H1 (cell line): ENCODE measurements at regions not wholly inside any gene's neighbourhood (a gene's known extent, or its start where the extent isn't known, plus 50 kb on each side); places are given as distances from the start of the nearest gene placed in this dataset.

Experiments used
- CTCF ChIA-PET: fragments of 300-600 bp; sonication (Branson Sonifier 250); formaldehyde crosslinking; loops from one replicate; lab custom pipeline; 2021; ENCODE audit not compliant: partially characterized antibody; lab: Charles Lee
- POLR2A ChIA-PET: fragments of 300-600 bp; sonication (Branson Sonifier 250); formaldehyde crosslinking; loops from one replicate; lab custom pipeline; 2021; ENCODE audit warnings: inconsistent platforms; ENCODE audit not compliant: partially characterized antibody; lab: Charles Lee
- DNase-seq, 2 experiments: peaks; one replicate each; pipeline versions ENCODE4 v3.0.0 to v3.0.0-alpha.2; 2010 to 2022; ENCODE audit warnings: low spot score in 2 of 2, low read depth in 1 of 2, mixed read lengths in 1 of 2
- FAIRE-seq: peaks from 2 replicates; lab custom pipeline; 2011; peaks lifted over from hg19 to GRCh38; lab: Jason Lieb, UNC
- H2AFZ ChIP-seq: 2 replicates; pipeline ENCODE4 v1.8.1; 2012; ENCODE audit warnings: low read length, inconsistent platforms
- H2AK5ac ChIP-seq: 2 replicates; pipeline ENCODE4 v1.6.1; 2013; ENCODE audit warnings: low read depth, low read length
- H2BK120ac ChIP-seq: replicated peaks from 2 replicates; pipeline ENCODE3; 2013; ENCODE audit warnings: low read depth, low read length, inconsistent platforms
- H2BK12ac ChIP-seq: 2 replicates; pipeline ENCODE4 v1.6.1; 2013; ENCODE audit warnings: low read depth, low read length
- H2BK15ac ChIP-seq: 2 replicates; pipeline ENCODE4 v1.6.1; 2013; ENCODE audit warnings: low read length
- H2BK20ac ChIP-seq: 2 replicates; pipeline ENCODE4 v1.6.1; 2013; ENCODE audit warnings: low read length
- H2BK5ac ChIP-seq: 2 replicates; pipeline ENCODE4 v1.6.1; 2013; ENCODE audit warnings: low read depth, low read length
- H3K14ac ChIP-seq: 2 replicates; pipeline ENCODE4 v1.6.1; 2013; ENCODE audit warnings: inconsistent platforms; ENCODE audit not compliant: insufficient read length
- H3K18ac ChIP-seq: 2 replicates; pipeline ENCODE4 v1.6.1; 2013; ENCODE audit warnings: low read length; ENCODE audit errors: extremely low read depth
- H3K23ac ChIP-seq: 2 replicates; pipeline ENCODE4 v1.6.1; 2013; ENCODE audit warnings: inconsistent platforms; ENCODE audit not compliant: insufficient read length
- H3K23me2 ChIP-seq: 2 replicates; pipeline ENCODE4 v1.6.1; 2013; ENCODE audit warnings: low read depth, low read length
- H3K27ac ChIP-seq: 2 replicates; pipeline ENCODE4 v1.6.1; 2011; ENCODE audit warnings: low read depth, low read length, inconsistent platforms
- H3K27me3 ChIP-seq, 4 experiments: replicated peaks in 1 of 4; 1 replicate in 1 of 4; 2 replicates in 3 of 4; pipeline versions ENCODE4 v1.6.1 to v1.8.1; 2011 to 2013; ENCODE audit warnings: low read length in 3 of 4, mild to moderate bottlenecking in 3 of 4, inconsistent platforms in 2 of 4, mixed read lengths in 2 of 4, moderate library complexity in 1 of 4; ENCODE audit not compliant: control insufficient read depth in 3 of 4, insufficient read depth in 3 of 4; ENCODE audit errors: extremely low read depth in 1 of 4
- H3K36me3 ChIP-seq, 4 experiments: 2 replicates each; pipeline versions ENCODE4 v1.6.1 to v1.8.1; 2011 to 2013; ENCODE audit warnings: mild to moderate bottlenecking in 4 of 4, low read length in 3 of 4, moderate library complexity in 2 of 4, control low read depth in 1 of 4, inconsistent platforms in 1 of 4; ENCODE audit not compliant: insufficient read depth in 4 of 4, control insufficient read depth in 2 of 4
- H3K4ac ChIP-seq: replicated peaks from 2 replicates; pipeline ENCODE3; 2013; ENCODE audit warnings: low read length, low read depth, mixed read lengths, inconsistent platforms; ENCODE audit not compliant: insufficient read length
- H3K4me1 ChIP-seq, 4 experiments: replicated peaks in 1 of 4; 1 replicate in 1 of 4; 2 replicates in 3 of 4; pipeline versions ENCODE4 v1.6.1 to v1.8.1; 2011 to 2013; ENCODE audit warnings: low read length in 3 of 4, inconsistent platforms in 2 of 4, mixed read lengths in 1 of 4; ENCODE audit not compliant: insufficient read depth in 4 of 4, control insufficient read depth in 3 of 4
- H3K4me2 ChIP-seq, 2 experiments: 2 replicates each; pipeline versions ENCODE4 v1.6.1 to v1.8.1; 2011 to 2013; ENCODE audit warnings: low read depth in 2 of 2, low read length in 2 of 2, control low read depth in 1 of 2, inconsistent platforms in 1 of 2, mild to moderate bottlenecking in 1 of 2; ENCODE audit not compliant: insufficient read depth in 1 of 2
- H3K4me3 ChIP-seq, 4 experiments: fragments of 200-600, 300-600 bp in 1 of 4; sonication (generic), shearing (Covaris generic), sonication (Bioruptor Twin) in 1 of 4; 2 replicates each; pipeline versions ENCODE4 v1.5.1 to v1.8.1; 2011 to 2016; ENCODE audit warnings: low read length in 4 of 4, low read depth in 3 of 4, control low read depth in 2 of 4, inconsistent platforms in 2 of 4, mild to moderate bottlenecking in 2 of 4, mixed read lengths in 1 of 4, moderate library complexity in 1 of 4; ENCODE audit not compliant: insufficient read depth in 2 of 4; ENCODE audit errors: extremely low read depth in 1 of 4
- H3K56ac ChIP-seq: replicated peaks from 2 replicates; pipeline ENCODE3; 2013; ENCODE audit warnings: low read depth, mild to moderate bottlenecking, mixed read lengths, low read length, inconsistent platforms; ENCODE audit not compliant: insufficient read length
- H3K79me1 ChIP-seq: 2 replicates; pipeline ENCODE4 v1.6.1; 2013; ENCODE audit warnings: low read depth, low read length, control low read depth
- H3K79me2 ChIP-seq, 2 experiments: 2 replicates each; pipeline versions ENCODE4 v1.6.1 to v1.8.1; 2012 to 2013; ENCODE audit warnings: low read length in 2 of 2, mild to moderate bottlenecking in 2 of 2, inconsistent platforms in 1 of 2; ENCODE audit not compliant: insufficient read depth in 2 of 2, control insufficient read depth in 1 of 2
- H3K9ac ChIP-seq, 4 experiments: replicated peaks in 1 of 4; 1 replicate in 1 of 4; 2 replicates in 3 of 4; pipeline versions ENCODE4 v1.6.1 to v1.8.1; 2011 to 2013; ENCODE audit warnings: low read depth in 3 of 4, low read length in 3 of 4, control low read depth in 2 of 4, mild to moderate bottlenecking in 2 of 4, moderate library complexity in 2 of 4, inconsistent platforms in 1 of 4; ENCODE audit errors: extremely low read depth in 1 of 4
- H3K9me3 ChIP-seq, 2 experiments: 2 replicates each; pipeline versions ENCODE4 v1.6.1 to v1.8.1; 2012 to 2013; ENCODE audit warnings: mild to moderate bottlenecking in 2 of 2, moderate library complexity in 2 of 2, control low read depth in 1 of 2, inconsistent platforms in 1 of 2, low read depth in 1 of 2, low read length in 1 of 2, mixed read lengths in 1 of 2; ENCODE audit not compliant: insufficient read depth in 2 of 2
- H4K20me1 ChIP-seq, 2 experiments: replicated peaks in 1 of 2; 2 replicates each; pipeline versions ENCODE3 to v1.8.1; 2011 to 2013; ENCODE audit warnings: inconsistent platforms in 2 of 2, low read length in 2 of 2, mild to moderate bottlenecking in 1 of 2; ENCODE audit not compliant: insufficient read depth in 2 of 2, control insufficient read depth in 1 of 2
- H4K5ac ChIP-seq: 2 replicates; pipeline ENCODE4 v1.6.1; 2013; ENCODE audit warnings: low read length, low read depth, mixed read lengths, inconsistent platforms; ENCODE audit not compliant: insufficient read length
- H4K8ac ChIP-seq: 2 replicates; pipeline ENCODE4 v1.8.0; 2013; ENCODE audit warnings: mild to moderate bottlenecking, moderate library complexity, low read length, inconsistent platforms; ENCODE audit not compliant: insufficient read depth; ENCODE audit errors: extremely low read depth
- H4K91ac ChIP-seq: replicated peaks from 2 replicates; pipeline ENCODE3; 2013; ENCODE audit warnings: low read length, mixed read lengths, inconsistent platforms; ENCODE audit not compliant: insufficient read length
- GTF2F1 ChIP-seq: IDR thresholded peaks from 2 replicates; pipeline ENCODE4 v1.6.1; 2012; ENCODE audit warnings: low read depth, low read length, improper control_type of control experiment, borderline replicate concordance
- NANOG ChIP-seq: IDR thresholded peaks from 2 replicates; pipeline ENCODE4 v1.6.1; 2011; ENCODE audit warnings: low read length, low read depth, mild to moderate bottlenecking, inconsistent platforms; ENCODE audit not compliant: insufficient read depth, poor library complexity, severe bottlenecking
- SP4 ChIP-seq: IDR thresholded peaks from 2 replicates; pipeline ENCODE4 v1.6.1; 2012; ENCODE audit warnings: low read length, inconsistent platforms
- WGBS, 2 experiments: shearing (Covaris generic) in 1 of 2; methylation state at CpG; one replicate each; pipeline versions ENCODE4 v1.1.6 to v1.1.7; 2013 to 2015; ENCODE audit warnings: low lambda C conversion rate in 2 of 2, mixed read lengths in 2 of 2, inconsistent platforms in 1 of 2, low coverage in 1 of 2, missing lambda C conversion rate in 1 of 2; ENCODE audit not compliant: insufficient replicate concordance in 2 of 2, insufficient coverage in 1 of 2, insufficient read length in 1 of 2; ENCODE audit errors: extremely low coverage in 1 of 2, missing lambda C conversion rate in 1 of 2; 5-methylcytosine and 5-hydroxymethylcytosine counted together
- TF ChIP-seq, protein P1 (sequence below), 3 experiments: IDR thresholded peaks; 1 replicate in 2 of 3; 2 replicates in 1 of 3; pipeline versions ENCODE4 v1.5.1 to v1.6.1; 2011; ENCODE audit warnings: low read length in 3 of 3, mild to moderate bottlenecking in 3 of 3, inconsistent platforms in 2 of 3, low read depth in 1 of 3, moderate library complexity in 1 of 3; ENCODE audit not compliant: insufficient read depth in 1 of 3; ENCODE audit errors: control extremely low read depth in 1 of 3

DNA sequence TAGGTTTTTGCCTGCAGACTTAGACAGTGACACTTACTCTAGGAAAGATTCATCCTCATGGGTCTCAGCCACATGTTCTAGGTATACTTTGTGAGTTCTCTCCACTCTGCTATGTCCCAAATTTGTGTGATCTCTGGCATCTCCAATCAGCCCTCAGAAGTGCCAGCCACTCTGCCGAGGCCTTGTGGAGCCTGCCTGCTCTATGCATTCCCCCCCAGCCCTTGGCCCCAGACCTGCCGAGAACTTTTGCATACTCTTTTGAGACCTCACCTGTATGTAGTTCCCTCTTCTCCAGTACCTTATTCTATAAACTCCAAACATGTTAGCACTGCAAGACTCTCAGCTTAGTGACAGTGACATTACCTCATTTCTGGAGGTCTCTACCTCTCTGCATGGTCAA is 2170.5 kb upstream of the DEFB115 start:
- Histone ChIP-seq H3K9me3 (peaks cover 28% of the 10 kb centered on the region in 2 experiments), H2BK12ac (no peak overlapping the region), H2AFZ (no peak overlapping the region), H4K20me1 (no peaks in the 10 kb centered on the region), H4K8ac (no peak overlapping the region), H3K27me3 (no peaks in the 10 kb centered on the region; a peak in 1 of 7 replicates), H2BK15ac (no peak overlapping the region), H3K4me2 (no peak overlapping the region), H2BK5ac (no peak overlapping the region), H2BK20ac (no peak overlapping the region), H2AK5ac (no peak overlapping the region), H3K4me3 (no peak overlapping the region), H3K9ac (no peak overlapping the region), H4K91ac (no peak overlapping the region), H3K14ac (no peak overlapping the region), H3K23ac (no peak overlapping the region), H3K36me3 (no peaks in the 10 kb centered on the region; a peak in 1 of 8 replicates), H4K5ac (no peak overlapping the region), H3K4ac (no peak overlapping the region), H3K79me2 (no peaks in the 10 kb centered on the region), H3K79me1 (no peaks in the 10 kb centered on the region), H3K27ac (no peak overlapping the region), H3K56ac (no peak overlapping the region), H3K18ac (no peak overlapping the region), H3K23me2 (no peaks in the 10 kb centered on the region), H2BK120ac (no peak overlapping the region), H3K4me1 (no peaks in the 10 kb centered on the region)
- FAIRE-seq (no peak), DNase-seq (no peak)
- TF ChIP-seq NANOG (no peak), GTF2F1 (no peak), SP4 (no peak)
- TF ChIP-seq, protein P1, sequence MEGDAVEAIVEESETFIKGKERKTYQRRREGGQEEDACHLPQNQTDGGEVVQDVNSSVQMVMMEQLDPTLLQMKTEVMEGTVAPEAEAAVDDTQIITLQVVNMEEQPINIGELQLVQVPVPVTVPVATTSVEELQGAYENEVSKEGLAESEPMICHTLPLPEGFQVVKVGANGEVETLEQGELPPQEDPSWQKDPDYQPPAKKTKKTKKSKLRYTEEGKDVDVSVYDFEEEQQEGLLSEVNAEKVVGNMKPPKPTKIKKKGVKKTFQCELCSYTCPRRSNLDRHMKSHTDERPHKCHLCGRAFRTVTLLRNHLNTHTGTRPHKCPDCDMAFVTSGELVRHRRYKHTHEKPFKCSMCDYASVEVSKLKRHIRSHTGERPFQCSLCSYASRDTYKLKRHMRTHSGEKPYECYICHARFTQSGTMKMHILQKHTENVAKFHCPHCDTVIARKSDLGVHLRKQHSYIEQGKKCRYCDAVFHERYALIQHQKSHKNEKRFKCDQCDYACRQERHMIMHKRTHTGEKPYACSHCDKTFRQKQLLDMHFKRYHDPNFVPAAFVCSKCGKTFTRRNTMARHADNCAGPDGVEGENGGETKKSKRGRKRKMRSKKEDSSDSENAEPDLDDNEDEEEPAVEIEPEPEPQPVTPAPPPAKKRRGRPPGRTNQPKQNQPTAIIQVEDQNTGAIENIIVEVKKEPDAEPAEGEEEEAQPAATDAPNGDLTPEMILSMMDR (IDR thresholded peaks at IDR 0.05; ENCODE audit: control extremely low read depth in 1 of 3, insufficient read depth in 1 of 3, low read depth in 1 of 3, low read length in 3 of 3), result no peak
- ChIA-PET CTCF (no interaction called here), POLR2A (no interaction called here)
- WGBS, 2 experiments, result 82% methylated on average over 2 of the region's 2 CpGs; no CpG with 5 or more reads in 1 of the 2 experiments
